Pulmonary artery endothelial cell (primary cell): ENCODE measurements at regions not wholly inside any gene's neighbourhood (a gene's known extent, or its start where the extent isn't known, plus 50 kb on each side); places are given as distances from the start of the nearest gene placed in this dataset.
A peak's percentile ranks its signal among the peaks of the same experiment; 100 is the strongest.

Experiments
- DNase-seq: peaks from one replicate; pipeline ENCODE4 v3.0.0-alpha.2; 2011; ENCODE audit warnings: low read depth, low spot score

GRCh38 chr10:59553162-59553900 is 156.3 kb downstream of the SLC16A9 start:
- DNase-seq: no peak

DNA sequence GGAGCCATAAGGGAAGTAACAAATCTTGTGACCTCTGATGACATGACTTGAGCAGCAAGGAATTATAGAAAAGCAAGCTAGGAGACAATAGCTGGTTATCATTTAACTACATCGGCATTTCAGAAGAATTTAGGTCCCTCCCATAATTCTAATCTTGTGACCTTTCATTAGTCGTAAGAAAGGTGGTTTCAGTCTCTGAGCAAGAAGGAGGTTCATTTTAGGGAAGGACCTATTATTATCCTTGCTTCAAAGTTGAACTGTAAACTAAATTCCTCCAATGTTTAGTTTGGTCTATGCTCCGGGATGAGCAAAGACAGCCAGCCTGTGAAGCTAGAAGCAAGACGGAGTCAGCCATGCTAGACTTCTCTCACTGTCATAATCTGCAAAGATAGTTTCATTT is 159.6 kb downstream of the SLC16A9 start:
- no peak for DNase-seq

DNA sequence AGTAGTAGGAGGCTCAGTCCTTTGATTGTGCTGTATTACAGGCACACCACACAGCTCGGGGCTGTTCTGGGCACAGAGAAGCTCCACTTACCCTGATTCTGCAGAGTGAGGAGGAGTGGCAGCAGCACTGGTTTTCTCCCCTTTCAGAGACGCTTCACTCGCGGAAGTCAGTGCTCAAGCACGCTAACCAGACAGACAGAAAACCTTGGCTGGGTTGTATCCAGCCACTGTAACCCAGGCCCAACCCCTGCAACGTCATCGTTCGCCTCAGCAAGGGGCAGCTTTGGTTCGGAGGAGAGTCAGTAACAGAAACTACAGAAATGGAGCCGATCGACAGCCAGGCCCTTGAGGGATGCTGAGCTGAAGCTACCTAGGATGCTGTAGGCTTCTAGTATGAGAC is 171.0 kb downstream of the SLC16A9 start:
- no peak for DNase-seq

DNA sequence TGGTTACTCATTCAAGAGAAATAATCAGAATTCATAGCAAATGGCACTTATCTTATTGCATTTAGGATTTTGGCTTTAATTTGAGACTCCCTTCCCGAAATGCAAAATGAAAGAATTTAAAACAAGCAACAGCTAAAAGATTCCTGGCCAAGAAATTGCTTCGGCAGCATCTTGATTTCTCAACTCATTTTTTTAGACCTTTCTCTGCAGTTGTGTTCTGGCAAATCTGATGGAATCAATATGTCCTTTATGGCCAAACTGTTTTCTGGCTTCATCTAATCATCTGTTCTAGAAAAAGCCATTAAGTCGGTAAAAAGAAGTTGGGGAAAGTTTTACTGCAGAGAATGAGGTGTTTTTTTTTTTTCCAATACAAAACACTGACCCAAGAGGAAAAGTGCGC is 172.1 kb downstream of the SLC16A9 start:
- DNase-seq: no peak

DNA sequence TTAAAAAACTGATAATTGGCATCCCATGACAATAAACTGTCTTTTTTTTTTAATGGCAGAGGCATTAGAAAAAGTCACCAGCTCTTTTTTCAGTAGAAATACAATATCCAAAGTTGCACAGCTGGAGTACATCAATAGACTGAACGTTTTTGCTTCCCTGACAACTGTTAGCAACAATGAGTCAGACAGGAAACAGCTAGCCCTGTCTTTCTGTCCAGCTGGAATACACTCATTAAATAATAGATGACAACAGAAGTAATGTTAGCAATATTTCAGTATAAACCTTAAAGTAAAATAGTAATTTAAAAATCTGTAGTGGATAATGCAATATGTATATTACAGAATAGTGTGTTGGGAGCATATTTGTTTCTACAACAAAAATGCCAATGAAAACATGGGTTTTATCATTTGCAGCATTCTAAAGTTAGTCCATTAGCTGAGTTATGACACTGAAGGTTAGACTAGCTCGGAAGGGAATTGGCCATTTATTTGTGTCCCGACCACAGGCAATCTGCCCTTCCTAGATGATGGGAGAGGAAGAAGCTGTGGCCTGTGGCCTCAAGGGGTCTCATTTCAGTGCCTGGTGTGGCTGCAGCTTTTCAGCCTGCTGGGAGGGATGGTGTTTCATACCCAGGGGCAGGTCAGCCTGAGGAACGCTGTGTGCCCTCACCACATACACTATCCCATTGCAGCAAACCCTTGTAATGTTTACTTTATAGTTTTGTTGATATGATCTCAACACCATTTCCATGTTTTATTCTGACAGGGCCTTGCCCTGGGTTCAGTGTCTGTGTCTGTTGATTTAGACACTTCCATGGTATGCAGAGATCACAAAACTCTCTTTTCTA is 173.3 kb downstream of the SLC16A9 start:
- DNase-seq: peak; percentile 35

- no peak for DNase-seq
These were observed 162.0 kb upstream of the FAM13C start for GRCh38 chr10:59524348-59524747.

GRCh38 chr10:59523851-59524250 is 161.5 kb upstream of the FAM13C start:
- no peak for DNase-seq

DNA sequence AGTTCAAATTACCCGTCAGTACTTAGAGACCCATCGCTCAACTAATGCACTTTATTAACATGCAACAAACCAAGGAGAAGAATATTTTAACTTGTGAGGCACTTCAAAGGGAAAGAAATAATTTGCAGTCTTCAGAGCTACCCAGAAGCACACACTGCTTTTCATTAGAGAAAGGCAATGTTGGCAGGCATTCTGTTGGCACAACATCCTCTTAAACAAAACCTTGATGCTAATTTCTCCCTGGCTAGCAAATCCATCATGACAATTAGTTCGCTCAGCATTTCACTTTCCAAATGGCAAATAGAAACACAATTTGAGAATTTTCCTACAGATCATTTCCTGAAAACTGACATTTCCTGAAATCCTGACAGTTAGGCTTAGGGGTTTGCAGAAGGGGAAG is 155.6 kb upstream of the FAM13C start:
- no peak for DNase-seq

DNA sequence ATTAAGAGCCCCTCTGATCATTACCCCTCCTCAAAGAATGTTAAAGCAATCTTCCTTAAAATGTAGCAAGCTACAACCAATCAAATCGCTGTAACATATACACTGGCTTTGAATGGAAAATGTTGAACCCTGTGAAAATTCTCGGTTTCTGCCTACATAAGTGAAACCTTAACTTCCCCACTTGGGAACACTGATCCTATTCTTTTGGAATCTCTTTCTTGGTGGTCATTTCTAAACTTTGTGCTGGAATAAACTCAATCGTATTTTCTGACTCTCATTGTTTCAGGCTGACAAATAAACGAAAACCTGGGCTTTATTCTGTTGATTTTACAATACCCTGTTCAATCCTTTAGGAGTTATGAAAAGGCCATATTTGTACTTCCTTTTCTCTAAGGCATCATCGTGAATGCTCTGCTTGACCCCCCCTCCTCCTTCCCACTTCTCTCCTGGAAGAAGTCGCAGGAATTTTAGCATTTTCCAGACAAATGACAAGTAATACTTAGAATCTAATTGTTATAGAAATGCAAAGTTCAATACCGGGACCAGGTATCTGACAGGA is 155.1 kb upstream of the FAM13C start:
- DNase-seq: no peak

DNA sequence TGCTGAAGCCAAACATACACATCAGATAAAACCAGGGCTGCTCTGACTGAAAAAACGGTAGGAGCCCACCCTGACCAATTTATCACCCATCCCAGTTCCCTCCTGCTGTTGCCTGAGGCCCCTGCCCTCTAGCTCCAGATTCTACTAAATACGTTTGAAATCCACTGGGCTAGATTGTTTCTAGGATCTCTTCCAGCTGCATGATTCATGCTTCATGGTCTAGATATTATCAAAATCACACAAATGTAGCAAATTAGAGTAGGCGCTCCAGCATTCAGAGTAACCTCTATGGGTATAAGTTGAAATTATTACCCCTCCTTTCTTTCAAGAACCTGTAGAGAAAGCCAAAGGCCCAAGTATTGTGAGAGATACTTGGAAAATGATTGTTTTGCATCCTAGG is 151.2 kb upstream of the FAM13C start:
- no peak for DNase-seq

- no peak for DNase-seq
These were observed 150.6 kb upstream of the FAM13C start for GRCh38 chr10:59512951-59513350.

GRCh38 chr10:59508956-59509355 is 146.6 kb upstream of the FAM13C start:
- DNase-seq: no peak

GRCh38 chr10:59508296-59508695 is 145.9 kb upstream of the FAM13C start:
- DNase-seq: no peak

DNA sequence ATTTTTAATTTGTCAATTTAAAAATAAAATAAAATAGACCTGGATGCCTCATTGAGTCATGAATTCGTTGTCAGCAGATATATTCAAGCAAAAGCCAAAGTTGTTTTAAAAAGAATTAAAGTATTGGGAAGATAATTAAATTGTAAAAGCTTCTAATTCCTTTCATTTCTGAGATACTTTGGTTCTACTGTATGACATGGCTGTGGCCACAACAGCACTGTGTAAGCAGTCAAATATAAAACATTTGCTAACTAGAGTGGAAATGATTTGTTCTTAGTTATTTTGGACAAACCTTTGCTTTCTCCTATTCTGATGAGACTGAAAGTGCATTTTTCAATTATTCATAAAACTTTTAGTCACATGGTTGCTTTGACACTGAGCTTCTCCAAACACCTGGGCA is 143.6 kb upstream of the FAM13C start:
- no peak for DNase-seq

DNA sequence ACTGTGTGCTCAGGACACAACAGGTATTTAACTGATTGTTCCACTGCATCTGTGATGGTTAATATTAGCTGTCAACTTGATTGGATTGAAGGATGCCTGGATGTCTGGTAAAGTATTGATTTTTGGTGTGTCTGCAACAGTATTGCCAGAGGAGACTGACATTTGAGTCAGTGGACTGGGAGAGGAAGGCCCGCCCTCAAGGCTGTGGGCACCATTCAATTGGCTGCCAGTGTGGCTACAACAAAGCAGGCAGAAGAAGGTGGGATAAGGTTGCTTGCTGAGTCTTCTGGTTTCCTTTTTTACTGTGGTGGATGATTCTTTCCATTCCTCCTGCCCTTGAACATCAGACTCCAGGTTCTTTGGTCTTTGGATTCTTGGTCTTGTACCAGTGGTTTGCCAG is 137.1 kb upstream of the FAM13C start:
- no peak for DNase-seq

GRCh38 chr10:59493017-59493416 is 130.7 kb upstream of the FAM13C start:
- no peak for DNase-seq

- DNase-seq: no peak
These were observed 117.1 kb upstream of the FAM13C start for GRCh38 chr10:59479426-59479825.

DNA sequence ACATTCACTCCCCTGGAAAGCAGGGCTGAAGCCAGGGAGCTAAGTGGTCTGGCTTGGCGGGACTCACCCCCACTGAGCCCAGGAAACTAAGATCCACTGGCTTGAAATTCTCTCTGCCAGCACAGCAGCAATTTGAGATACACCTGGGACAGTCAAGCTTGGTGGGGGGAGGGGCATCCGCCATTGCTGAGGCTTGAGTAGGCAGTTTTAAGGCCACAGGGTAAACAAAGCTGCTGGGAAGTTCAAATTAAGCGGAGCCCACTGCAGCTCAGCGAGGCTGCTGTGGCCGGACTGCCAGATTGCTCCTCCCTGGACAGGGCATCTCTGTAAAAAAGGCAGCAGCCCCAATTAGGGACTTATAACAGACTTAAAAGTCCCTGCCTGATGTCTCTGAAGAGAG is 108.2 kb upstream of the FAM13C start:
- no peak for DNase-seq

DNA sequence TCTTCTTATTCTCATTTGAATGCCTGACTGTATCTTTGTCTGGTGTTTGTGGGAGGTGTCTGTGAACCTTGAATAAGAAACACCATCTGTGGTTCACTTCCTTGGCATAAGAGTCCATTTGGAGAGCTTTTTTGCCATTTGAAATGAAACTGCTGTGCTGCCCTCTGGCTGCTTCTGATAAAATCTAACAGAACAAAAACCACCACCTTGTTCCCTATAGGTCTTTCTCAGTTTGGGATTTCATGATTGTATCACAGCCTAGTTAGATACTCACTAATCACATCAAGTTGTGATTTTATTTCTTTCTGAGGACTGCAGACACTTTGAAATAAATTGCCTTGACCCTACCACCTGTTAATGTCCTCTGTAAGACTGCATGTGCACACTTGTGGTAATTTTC is 102.7 kb upstream of the FAM13C start:
- DNase-seq: no peak

DNA sequence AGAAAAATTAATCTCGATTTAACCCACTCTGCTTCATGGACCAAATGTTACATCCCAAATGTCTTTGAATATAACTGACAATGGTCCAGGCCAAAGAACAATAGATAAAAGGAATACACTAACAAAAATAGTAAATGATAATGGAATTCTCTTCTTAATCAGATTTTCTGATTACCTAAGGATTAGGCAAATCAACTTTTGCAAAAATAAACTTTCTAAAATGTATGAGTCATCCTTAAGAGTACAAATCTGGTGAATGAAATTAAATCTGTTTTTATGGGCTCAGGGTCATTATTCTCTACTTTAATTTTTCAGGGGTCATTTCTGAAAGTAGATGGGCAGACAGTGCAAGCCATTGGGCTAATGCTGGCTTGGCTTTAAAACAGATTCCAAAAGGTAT is 102.1 kb upstream of the FAM13C start:
- DNase-seq: no peak

DNA sequence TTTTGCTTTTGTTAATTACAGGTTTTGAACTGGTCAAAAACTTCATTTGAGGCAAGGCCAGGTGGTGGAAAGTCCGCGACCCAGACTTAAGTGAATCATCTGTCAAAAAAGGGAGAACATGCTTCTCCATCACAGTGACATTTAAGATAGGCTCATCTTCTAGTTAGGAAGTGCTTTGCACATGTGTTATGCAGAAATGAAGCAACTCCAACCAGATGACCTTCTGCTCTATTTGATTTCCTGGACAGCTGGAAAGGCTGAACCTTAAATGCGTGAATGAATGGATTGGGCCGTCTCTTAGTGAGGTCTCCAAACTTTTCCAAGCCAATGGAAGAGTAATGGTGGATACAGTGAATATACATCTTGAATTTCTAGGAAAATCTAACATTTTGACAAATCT is 101.6 kb upstream of the FAM13C start:
- DNase-seq: no peak

DNA sequence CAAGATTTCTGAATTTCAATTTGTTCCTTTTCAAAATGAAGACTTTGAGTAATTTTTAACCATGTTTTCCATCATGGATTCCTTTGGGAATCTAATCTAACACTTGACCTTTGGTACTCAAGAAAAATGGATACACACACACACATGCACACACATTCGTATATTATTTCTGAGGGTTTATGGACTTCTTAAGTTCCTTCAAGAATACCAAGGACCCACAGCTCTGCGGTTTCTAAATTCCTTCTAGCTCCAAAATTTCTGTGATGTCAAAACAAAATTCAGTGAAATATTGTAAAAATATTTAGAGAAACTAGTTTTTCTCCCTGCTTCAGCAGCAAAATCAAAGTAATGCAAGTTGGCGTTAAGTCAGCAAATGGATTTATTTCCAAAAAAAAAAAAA is 98.3 kb upstream of the FAM13C start:
- DNase-seq: no peak

- no peak for DNase-seq
These were observed 93.8 kb upstream of the FAM13C start for GRCh38 chr10:59456199-59456598.
